Breast epithelium (tissue), 4 donors: ENCODE measurements at regions not wholly inside any gene's neighbourhood (a gene's known extent, or its start where the extent isn't known, plus 50 kb on each side); places are given as distances from the start of the nearest gene placed in this dataset.

ENCODE experiments used
- DNase-seq, 2 donors: peaks; one replicate each; pipeline ENCODE4 v3.0.0-alpha.2; 2019; ENCODE audit warnings: low spot score in 2 of 2
- H3K27ac ChIP-seq, 2 donors: fragments of 200-600 bp; sonication (generic) in 1 of 2; one replicate each; pipeline ENCODE4 v1.5.1; 2016 to 2019; ENCODE audit warnings: mild to moderate bottlenecking in 1 of 2
- H3K27me3 ChIP-seq, 2 donors: fragments of 200-600 bp; sonication (generic) in 1 of 2; one replicate each; pipeline versions ENCODE4 v1.5.1 to v1.6.0; 2017 to 2019; ENCODE audit warnings: control low read depth in 1 of 2, mild to moderate bottlenecking in 1 of 2
- H3K36me3 ChIP-seq: fragments of 200-600 bp; one replicate; pipeline ENCODE4 v1.5.1; 2019
- H3K4me1 ChIP-seq, 2 donors: fragments of 200-600 bp; sonication (generic); one replicate each; pipeline ENCODE4 v1.5.1; 2016 to 2019; ENCODE audit warnings: control low read depth in 1 of 2
- H3K4me3 ChIP-seq, 3 donors: fragments of 200-600 bp; sonication (generic); 1 replicate in 2 of 3; 2 replicates in 1 of 3; pipeline ENCODE4 v1.5.1; 2016 to 2019; ENCODE audit warnings: mild to moderate bottlenecking in 3 of 3, moderate library complexity in 2 of 3
- H3K9me3 ChIP-seq, 2 donors: fragments of 200-600 bp; sonication (generic) in 1 of 2; one replicate each; pipeline ENCODE4 v1.5.1; 2016 to 2019; ENCODE audit warnings: control low read depth in 1 of 2
- CTCF ChIP-seq, 3 donors: fragments of 450-650 bp; IDR thresholded peaks; one replicate each; pipeline ENCODE4 v1.5.1; 2016 to 2017; ENCODE audit warnings: antibody characterized with exemption in 3 of 3, mild to moderate bottlenecking in 3 of 3, moderate library complexity in 3 of 3
- POLR2A ChIP-seq: fragments of 450-650 bp; IDR thresholded peaks from one replicate; pipeline ENCODE4 v1.6.1; 2016; ENCODE audit warnings: antibody characterized with exemption, mild to moderate bottlenecking, moderate library complexity
- POLR2AphosphoS5 ChIP-seq, 3 donors: sonication (generic); formaldehyde crosslinking; IDR thresholded peaks; one replicate each; pipeline ENCODE4 v1.6.1; 2017; ENCODE audit warnings: antibody characterized with exemption in 3 of 3
- intact Hi-C: fragments of 100-400 bp; cut with DNase I; formaldehyde crosslinking; loops from one replicate; pipeline ENCODE4 v1.15.1; 2023; ENCODE audit warnings: low total_unique reads

- Histone ChIP-seq H3K9me3 (no peaks in the 10 kb centered on the region), H3K27ac (no peak overlapping the region), H3K4me3 (no peak overlapping the region), H3K36me3 (no peaks in the 10 kb centered on the region), H3K4me1 (no peaks in the 10 kb centered on the region), H3K27me3 (no peaks in the 10 kb centered on the region)
- intact Hi-C loops, result no loop called here
- no peak for DNase-seq
- no peak for TF ChIP-seq POLR2A
- TF ChIP-seq POLR2AphosphoS5 (IDR thresholded peaks at IDR 0.05), result no peak
- no peak for TF ChIP-seq CTCF (IDR thresholded peaks at IDR 0.05)
These were observed 221.2 kb upstream of the PABPC4L start for GRCh38 chr4:134422776-134423175.

- Histone ChIP-seq H3K36me3 (no peaks in the 10 kb centered on the region), H3K27ac (no peak overlapping the region), H3K27me3 (no peaks in the 10 kb centered on the region), H3K9me3 (no peaks in the 10 kb centered on the region), H3K4me1 (no peaks in the 10 kb centered on the region), H3K4me3 (no peak overlapping the region)
- no peak for DNase-seq
- TF ChIP-seq POLR2A, result no peak
- TF ChIP-seq CTCF (IDR thresholded peaks at IDR 0.05), result no peak
- no peak for TF ChIP-seq POLR2AphosphoS5 (IDR thresholded peaks at IDR 0.05)
- intact Hi-C loops, result no loop called here
These were observed 220.1 kb upstream of the PABPC4L start for GRCh38 chr4:134421734-134422133.

GRCh38 chr4:134408897-134409296 is 207.3 kb upstream of the PABPC4L start:
- Histone ChIP-seq H3K36me3 (no peaks in the 10 kb centered on the region), H3K27me3 (no peaks in the 10 kb centered on the region), H3K4me3 (no peak overlapping the region), H3K4me1 (no peaks in the 10 kb centered on the region), H3K27ac (no peak overlapping the region), H3K9me3 (no peaks in the 10 kb centered on the region)
- intact Hi-C loops, result no loop called here
- TF ChIP-seq CTCF (IDR thresholded peaks at IDR 0.05) (no peak), POLR2A (no peak), POLR2AphosphoS5 (IDR thresholded peaks at IDR 0.05) (no peak)
- DNase-seq, result no peak

GRCh38 chr4:134401798-134402197 is 200.2 kb upstream of the PABPC4L start:
- DNase-seq, result no peak
- Histone ChIP-seq H3K27me3 (no peaks in the 10 kb centered on the region), H3K4me1 (no peaks in the 10 kb centered on the region), H3K4me3 (no peak overlapping the region), H3K27ac (no peak overlapping the region), H3K36me3 (no peaks in the 10 kb centered on the region), H3K9me3 (peaks cover 0 to 21% of the 10 kb centered on the region in 2 donors)
- TF ChIP-seq CTCF (IDR thresholded peaks at IDR 0.05) (no peak), POLR2A (no peak), POLR2AphosphoS5 (IDR thresholded peaks at IDR 0.05) (no peak)
- intact Hi-C loops, result no loop called here

GRCh38 chr4:134393592-134393991 is 192.0 kb upstream of the PABPC4L start:
- no peaks in the 10 kb centered on the region for H3K36me3 ChIP-seq
- H3K9me3 ChIP-seq, result peaks cover 3 to 27% of the 10 kb centered on the region in 2 donors
- H3K27me3 ChIP-seq, result no peaks in the 10 kb centered on the region
- no peak overlapping the region for H3K4me3 ChIP-seq
- H3K27ac ChIP-seq, result no peak overlapping the region
- DNase-seq, result no peak
- intact Hi-C loops, result no loop called here
- H3K4me1 ChIP-seq, result no peaks in the 10 kb centered on the region
- TF ChIP-seq CTCF (IDR thresholded peaks at IDR 0.05) (no peak), POLR2AphosphoS5 (IDR thresholded peaks at IDR 0.05) (no peak), POLR2A (no peak)
